ELR (cell line): ENCODE measurements at regions not wholly inside any gene's neighbourhood (a gene's known extent, or its start where the extent isn't known, plus 50 kb on each side); places are given as distances from the start of the nearest gene placed in this dataset.
"Not testable (repeated sequence)": the region's sequence is repeated elsewhere in the genome, so short reads cannot be mapped to it uniquely, and the experiment has no call there.

Source experiments
- DNase-seq: peaks from one replicate; pipeline ENCODE4 v3.0.0-alpha.2; 2015; ENCODE audit warnings: low read depth

- DNase-seq: no peak
Measured at GRCh38 chr9:75780185-75780584, 110.3 kb upstream of the PCSK5 start.

GRCh38 chr9:75788006-75788634 is 102.4 kb upstream of the PCSK5 start:
- no peak for DNase-seq

GRCh38 chr9:75797085-75797580 is 93.3 kb upstream of the PCSK5 start:
- no peak for DNase-seq

- no peak for DNase-seq
Measured at GRCh38 chr9:75798505-75798904, 92.0 kb upstream of the PCSK5 start.

- peak; percentile 3 for DNase-seq
Measured at GRCh38 chr9:75803130-75803529, 87.3 kb upstream of the PCSK5 start.

- DNase-seq: no peak
Measured at GRCh38 chr9:75810063-75810462, 80.4 kb upstream of the PCSK5 start.

GRCh38 chr9:75811692-75812091 is 78.8 kb upstream of the PCSK5 start:
- DNase-seq: no peak

- no peak for DNase-seq
Measured at GRCh38 chr9:75812141-75812540, 78.3 kb upstream of the PCSK5 start.

- no peak for DNase-seq
Measured at GRCh38 chr9:75814667-75815066, 75.8 kb upstream of the PCSK5 start.

GRCh38 chr9:75820471-75821115 is 69.9 kb upstream of the PCSK5 start:
- not testable (repeated sequence) for DNase-seq

- no peak for DNase-seq
Measured at GRCh38 chr9:75823151-75823550, 67.3 kb upstream of the PCSK5 start.

- no peak for DNase-seq
Measured at GRCh38 chr9:75824816-75825568, 65.5 kb upstream of the PCSK5 start.

- no peak for DNase-seq
Measured at GRCh38 chr9:75826314-75826713, 64.2 kb upstream of the PCSK5 start.

GRCh38 chr9:75830303-75830702 is 60.2 kb upstream of the PCSK5 start:
- DNase-seq: no peak

- DNase-seq: no peak
Measured at GRCh38 chr9:75833778-75834177, 56.7 kb upstream of the PCSK5 start.

GRCh38 chr9:75834878-75835277 is 55.6 kb upstream of the PCSK5 start:
- no peak for DNase-seq
